DOHH2 (cell line): ENCODE measurements at regions not wholly inside any gene's neighbourhood (a gene's known extent, or its start where the extent isn't known, plus 50 kb on each side); places are given as distances from the start of the nearest gene placed in this dataset.

Experiments used
- H3F3A ChIP-seq: fragments of 200-600 bp; sonication (generic), shearing (Covaris generic); 2 replicates; pipeline ENCODE4 v1.6.0; 2016; ENCODE audit warnings: antibody characterized with exemption, mild to moderate bottlenecking; ENCODE audit not compliant: control insufficient read depth, insufficient read depth
- H3K27ac ChIP-seq: fragments of 200-600 bp; sonication (generic); 2 replicates; pipeline ENCODE4 v1.5.1; 2014; ENCODE audit warnings: low read depth, mild to moderate bottlenecking, low read length, moderate library complexity
- H3K27me3 ChIP-seq: fragments of 200-600 bp; sonication (generic); 2 replicates; pipeline ENCODE4 v1.6.1; 2014; ENCODE audit warnings: mild to moderate bottlenecking, low read length, mixed read lengths; ENCODE audit not compliant: control insufficient read depth
- H3K36me3 ChIP-seq: fragments of 200-600 bp; sonication (generic); 2 replicates; pipeline ENCODE4 v1.6.1; 2014; ENCODE audit warnings: mild to moderate bottlenecking, low read length, moderate library complexity, mixed read lengths; ENCODE audit not compliant: control insufficient read depth
- H3K4me1 ChIP-seq: fragments of 200-600 bp; sonication (generic); 2 replicates; pipeline ENCODE4 v1.6.1; 2014; ENCODE audit warnings: mild to moderate bottlenecking, low read length, mixed read lengths; ENCODE audit not compliant: control insufficient read depth
- H3K4me2 ChIP-seq: fragments of 200-600 bp; sonication (generic); 2 replicates; pipeline ENCODE4 v1.6.0; 2014; ENCODE audit warnings: mild to moderate bottlenecking, low read length, moderate library complexity
- H3K4me3 ChIP-seq: fragments of 200-600 bp; sonication (generic); 2 replicates; pipeline ENCODE4 v1.5.1; 2014; ENCODE audit warnings: mild to moderate bottlenecking, low read length, mixed read lengths
- H3K79me2 ChIP-seq: fragments of 200-600 bp; sonication (generic); 2 replicates; pipeline ENCODE4 v1.6.1; 2014; ENCODE audit warnings: mild to moderate bottlenecking, low read length, mixed read lengths; ENCODE audit not compliant: control insufficient read depth
- H3K9me2 ChIP-seq: fragments of 200-600 bp; sonication (generic); replicated peaks from 2 replicates; pipeline ENCODE4 v1.6.1; 2014; ENCODE audit warnings: mild to moderate bottlenecking, low read length, mixed read lengths; ENCODE audit not compliant: control insufficient read depth
- H3K9me3 ChIP-seq: fragments of 200-600 bp; sonication (generic); 2 replicates; pipeline ENCODE4 v1.6.1; 2014; ENCODE audit warnings: antibody characterized with exemption, low read length, mixed read lengths; ENCODE audit not compliant: control insufficient read depth, insufficient read depth
- H4K20me1 ChIP-seq: fragments of 200-600 bp; sonication (generic); 2 replicates; pipeline ENCODE4 v1.6.0; 2014; ENCODE audit warnings: low read depth, mild to moderate bottlenecking, antibody characterized with exemption, low read length, moderate library complexity; ENCODE audit not compliant: control insufficient read depth, insufficient read depth
- EZH2phosphoT487 ChIP-seq: fragments of 200-600 bp; sonication (generic); IDR thresholded peaks from 2 replicates; pipeline ENCODE4 v1.6.1; 2017; ENCODE audit warnings: borderline replicate concordance, mild to moderate bottlenecking, antibody characterized with exemption, low read length, moderate library complexity, mixed read lengths
- TF ChIP-seq, protein P1 (sequence below): fragments of 200-600 bp; sonication (generic); IDR thresholded peaks from one replicate; pipeline ENCODE4 v1.5.1; 2014; ENCODE audit warnings: antibody characterized with exemption, mild to moderate bottlenecking, low read depth, low read length; ENCODE audit not compliant: poor library complexity, severe bottlenecking

GRCh38 chr3:26058901-26059321 is 269.0 kb downstream of the OXSM start:
- no peaks in the 10 kb centered on the region for H4K20me1 ChIP-seq
- H3K4me2 ChIP-seq = no peak overlapping the region
- H3K36me3 ChIP-seq = no peaks in the 10 kb centered on the region
- H3K27me3 ChIP-seq = no peaks in the 10 kb centered on the region
- no peaks in the 10 kb centered on the region for H3K4me1 ChIP-seq
- H3K4me3 ChIP-seq = no peak overlapping the region
- no peaks in the 10 kb centered on the region for H3F3A ChIP-seq
- TF ChIP-seq EZH2phosphoT487 = no peak
- TF ChIP-seq, protein P1, sequence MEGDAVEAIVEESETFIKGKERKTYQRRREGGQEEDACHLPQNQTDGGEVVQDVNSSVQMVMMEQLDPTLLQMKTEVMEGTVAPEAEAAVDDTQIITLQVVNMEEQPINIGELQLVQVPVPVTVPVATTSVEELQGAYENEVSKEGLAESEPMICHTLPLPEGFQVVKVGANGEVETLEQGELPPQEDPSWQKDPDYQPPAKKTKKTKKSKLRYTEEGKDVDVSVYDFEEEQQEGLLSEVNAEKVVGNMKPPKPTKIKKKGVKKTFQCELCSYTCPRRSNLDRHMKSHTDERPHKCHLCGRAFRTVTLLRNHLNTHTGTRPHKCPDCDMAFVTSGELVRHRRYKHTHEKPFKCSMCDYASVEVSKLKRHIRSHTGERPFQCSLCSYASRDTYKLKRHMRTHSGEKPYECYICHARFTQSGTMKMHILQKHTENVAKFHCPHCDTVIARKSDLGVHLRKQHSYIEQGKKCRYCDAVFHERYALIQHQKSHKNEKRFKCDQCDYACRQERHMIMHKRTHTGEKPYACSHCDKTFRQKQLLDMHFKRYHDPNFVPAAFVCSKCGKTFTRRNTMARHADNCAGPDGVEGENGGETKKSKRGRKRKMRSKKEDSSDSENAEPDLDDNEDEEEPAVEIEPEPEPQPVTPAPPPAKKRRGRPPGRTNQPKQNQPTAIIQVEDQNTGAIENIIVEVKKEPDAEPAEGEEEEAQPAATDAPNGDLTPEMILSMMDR = no peak
- no peaks in the 10 kb centered on the region for H3K9me3 ChIP-seq
- H3K9me2 ChIP-seq = no peaks in the 10 kb centered on the region
- H3K79me2 ChIP-seq = no peaks in the 10 kb centered on the region
- no peak overlapping the region for H3K27ac ChIP-seq

DNA sequence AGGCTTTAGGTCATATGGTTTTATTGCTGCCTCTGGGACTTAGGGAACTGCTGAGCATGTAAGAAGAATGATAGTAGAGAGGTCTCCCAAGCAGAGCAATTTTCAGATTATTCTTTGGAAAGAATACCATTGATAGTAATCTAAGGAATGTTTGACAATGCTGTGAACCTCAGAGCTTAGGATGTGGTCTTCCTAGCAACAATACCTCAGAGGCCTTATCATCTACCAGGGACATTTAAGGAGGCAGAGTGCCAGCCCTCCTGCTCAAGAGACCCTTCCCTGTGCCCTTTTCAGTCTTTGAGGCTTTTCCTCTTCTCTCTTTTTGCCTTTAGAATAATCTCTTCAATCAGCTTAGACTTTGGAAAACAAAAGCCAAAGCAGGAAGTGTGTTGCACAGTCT is 272.1 kb downstream of the OXSM start:
- TF ChIP-seq, protein P1 = no peak
- no peak for TF ChIP-seq EZH2phosphoT487
- Histone ChIP-seq H3K79me2 (no peaks in the 10 kb centered on the region), H3K27me3 (no peaks in the 10 kb centered on the region), H3K36me3 (no peaks in the 10 kb centered on the region), H3K27ac (no peak overlapping the region), H3K4me1 (no peaks in the 10 kb centered on the region), H3F3A (no peaks in the 10 kb centered on the region), H3K9me2 (no peaks in the 10 kb centered on the region), H3K4me2 (no peak overlapping the region), H4K20me1 (no peaks in the 10 kb centered on the region), H3K4me3 (no peak overlapping the region), H3K9me3 (no peaks in the 10 kb centered on the region)

DNA sequence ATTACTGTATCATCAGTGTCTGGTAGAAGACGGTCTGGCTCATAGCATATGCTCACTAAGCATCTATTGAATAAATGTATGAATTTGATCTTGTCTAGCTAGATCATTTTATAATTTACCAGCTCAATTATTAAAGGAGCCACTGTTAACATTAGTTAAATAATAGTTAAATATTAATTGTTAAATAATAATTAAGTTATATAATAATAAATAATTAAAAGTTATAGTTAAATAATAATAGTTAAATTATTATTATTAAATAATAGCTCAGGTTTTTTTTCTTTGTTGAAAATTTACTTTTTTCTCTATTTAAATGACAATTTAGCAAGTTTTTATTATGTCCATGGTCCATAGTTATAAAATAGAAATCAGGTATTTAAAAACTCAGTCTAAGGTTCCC is 274.4 kb downstream of the OXSM start:
- Histone ChIP-seq H3K4me2 (no peak overlapping the region), H3F3A (no peaks in the 10 kb centered on the region), H3K9me2 (no peaks in the 10 kb centered on the region), H3K4me3 (no peak overlapping the region), H3K36me3 (no peaks in the 10 kb centered on the region), H4K20me1 (no peaks in the 10 kb centered on the region), H3K27me3 (no peaks in the 10 kb centered on the region), H3K79me2 (no peaks in the 10 kb centered on the region), H3K4me1 (no peaks in the 10 kb centered on the region), H3K27ac (no peak overlapping the region), H3K9me3 (no peaks in the 10 kb centered on the region)
- TF ChIP-seq, protein P1 = no peak
- no peak for TF ChIP-seq EZH2phosphoT487

DNA sequence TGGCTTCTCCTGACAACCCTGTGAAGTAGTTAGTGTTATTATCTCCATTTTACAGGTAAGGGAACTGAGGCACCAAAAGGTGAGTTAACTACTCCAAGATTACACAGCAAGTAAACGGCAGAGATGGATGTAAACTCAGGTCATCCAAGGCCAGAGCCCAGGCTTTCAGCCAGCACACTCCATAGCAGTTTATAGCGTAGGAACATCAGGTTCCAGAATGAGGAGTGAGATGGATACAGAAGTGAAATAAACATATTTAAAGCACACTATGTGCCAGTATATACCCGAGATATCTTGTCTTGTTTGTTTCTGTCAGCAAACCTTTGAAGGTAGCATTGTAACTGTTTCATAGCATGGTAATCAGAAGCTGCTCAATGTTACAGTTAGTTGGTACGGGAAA is 279.0 kb downstream of the OXSM start:
- TF ChIP-seq, protein P1 = no peak
- no peak for TF ChIP-seq EZH2phosphoT487
- no peak overlapping the region for H3K4me2 ChIP-seq
- no peaks in the 10 kb centered on the region for H3K9me3 ChIP-seq
- no peak overlapping the region for H3K27ac ChIP-seq
- H3K9me2 ChIP-seq = no peaks in the 10 kb centered on the region
- no peaks in the 10 kb centered on the region for H4K20me1 ChIP-seq
- no peaks in the 10 kb centered on the region for H3K79me2 ChIP-seq
- H3K36me3 ChIP-seq = no peaks in the 10 kb centered on the region
- no peaks in the 10 kb centered on the region for H3F3A ChIP-seq
- no peaks in the 10 kb centered on the region for H3K27me3 ChIP-seq
- no peaks in the 10 kb centered on the region for H3K4me1 ChIP-seq
- no peak overlapping the region for H3K4me3 ChIP-seq
